ENCODE measurements at regions not wholly inside any gene's neighbourhood (a gene's known extent, or its start where the extent isn't known, plus 50 kb on each side); places are given as distances from the start of the nearest gene placed in this dataset.

DNA sequence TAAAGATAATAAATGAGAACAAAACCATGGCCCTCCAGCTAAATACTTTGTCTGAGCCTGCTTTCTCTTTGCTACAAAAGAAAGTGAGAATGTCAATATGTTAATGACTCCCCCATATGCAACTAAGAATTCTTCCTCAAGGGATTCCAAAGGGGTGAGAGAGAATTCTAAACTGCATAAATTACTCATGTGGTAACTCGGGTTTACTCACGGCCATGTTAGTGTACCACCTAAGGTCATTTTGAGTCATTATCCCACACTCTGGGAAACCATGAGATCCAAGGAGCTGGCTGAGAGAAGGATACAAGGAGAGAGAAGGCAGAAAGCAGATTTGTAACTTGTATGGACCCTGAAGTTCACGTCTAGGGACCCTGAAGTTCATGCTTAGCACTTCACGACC lies 190.3 kb downstream of the DHX15 start:
- intact Hi-C loops (cut with DNase I) = no loop called here
- 77 to 89% methylated on average over 4 of the region's 4 CpGs for WGBS, 2 donors
- no peaks in the 10 kb centered on the region for H3K27me3 ChIP-seq
- no peak overlapping the region for H3K27ac ChIP-seq
- H3K4me1 ChIP-seq = no peaks in the 10 kb centered on the region
- H3K36me3 ChIP-seq = no peaks in the 10 kb centered on the region
- TF ChIP-seq, protein P1, sequence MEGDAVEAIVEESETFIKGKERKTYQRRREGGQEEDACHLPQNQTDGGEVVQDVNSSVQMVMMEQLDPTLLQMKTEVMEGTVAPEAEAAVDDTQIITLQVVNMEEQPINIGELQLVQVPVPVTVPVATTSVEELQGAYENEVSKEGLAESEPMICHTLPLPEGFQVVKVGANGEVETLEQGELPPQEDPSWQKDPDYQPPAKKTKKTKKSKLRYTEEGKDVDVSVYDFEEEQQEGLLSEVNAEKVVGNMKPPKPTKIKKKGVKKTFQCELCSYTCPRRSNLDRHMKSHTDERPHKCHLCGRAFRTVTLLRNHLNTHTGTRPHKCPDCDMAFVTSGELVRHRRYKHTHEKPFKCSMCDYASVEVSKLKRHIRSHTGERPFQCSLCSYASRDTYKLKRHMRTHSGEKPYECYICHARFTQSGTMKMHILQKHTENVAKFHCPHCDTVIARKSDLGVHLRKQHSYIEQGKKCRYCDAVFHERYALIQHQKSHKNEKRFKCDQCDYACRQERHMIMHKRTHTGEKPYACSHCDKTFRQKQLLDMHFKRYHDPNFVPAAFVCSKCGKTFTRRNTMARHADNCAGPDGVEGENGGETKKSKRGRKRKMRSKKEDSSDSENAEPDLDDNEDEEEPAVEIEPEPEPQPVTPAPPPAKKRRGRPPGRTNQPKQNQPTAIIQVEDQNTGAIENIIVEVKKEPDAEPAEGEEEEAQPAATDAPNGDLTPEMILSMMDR (IDR thresholded peaks at IDR 0.05) = no peak
- no peak for TF ChIP-seq POLR2A (IDR thresholded peaks at IDR 0.05)
- no peak for DNase-seq
- no peaks in the 10 kb centered on the region for H3K9me3 ChIP-seq
- no peak overlapping the region for H3K4me3 ChIP-seq (replicated peaks in 1 of 3)

DNA sequence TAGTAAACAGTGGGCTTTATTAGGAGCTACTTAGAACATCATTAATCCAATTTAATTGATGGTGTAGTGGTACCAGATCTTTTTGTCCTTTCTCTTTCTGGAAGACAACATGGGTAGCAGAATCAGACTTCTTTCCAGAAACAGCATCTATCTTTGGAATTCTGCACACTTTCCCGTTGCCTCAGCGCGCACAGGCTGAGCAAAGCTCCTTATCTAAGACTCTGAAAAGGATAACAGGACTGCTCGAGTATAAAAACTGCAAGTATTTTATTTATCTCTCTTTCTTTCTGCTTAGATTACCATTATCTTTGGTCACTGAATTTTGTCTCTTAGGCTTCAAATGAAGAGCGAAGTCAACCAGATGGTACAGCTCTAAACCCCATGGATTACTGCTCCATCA lies 191.7 kb downstream of the DHX15 start:
- H3K9me3 ChIP-seq = no peaks in the 10 kb centered on the region
- no peak for DNase-seq
- no peaks in the 10 kb centered on the region for H3K27me3 ChIP-seq
- no peaks in the 10 kb centered on the region for H3K36me3 ChIP-seq
- no peak overlapping the region for H3K27ac ChIP-seq
- WGBS, 2 donors = 86 to 87% methylated on average over 5 of the region's 5 CpGs
- no peak overlapping the region for H3K4me3 ChIP-seq (replicated peaks in 1 of 3)
- TF ChIP-seq, protein P1 (IDR thresholded peaks at IDR 0.05) = no peak
- TF ChIP-seq POLR2A (IDR thresholded peaks at IDR 0.05) = no peak
- H3K4me1 ChIP-seq = no peaks in the 10 kb centered on the region
- intact Hi-C loops (cut with DNase I) = no loop called here

DNA sequence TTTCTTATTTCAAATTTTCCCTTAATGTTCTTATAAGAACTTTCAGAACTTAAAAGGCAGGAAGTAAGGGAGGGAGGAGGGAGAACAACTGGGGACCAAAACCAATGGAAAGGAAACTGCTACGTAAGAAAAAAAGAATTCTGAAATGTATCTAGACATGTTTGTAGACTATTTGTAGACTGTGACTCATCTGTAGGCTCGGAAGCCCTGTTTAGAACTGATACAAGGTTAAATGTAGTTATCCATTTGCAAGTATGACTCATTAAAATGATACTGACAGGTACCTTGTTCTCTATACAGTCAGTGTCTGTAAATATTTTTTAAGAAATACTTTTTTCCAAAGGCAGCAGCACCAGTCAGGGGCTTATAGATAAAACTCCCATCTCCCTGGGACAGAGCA lies 202.0 kb downstream of the DHX15 start:
- intact Hi-C loops (cut with DNase I) = no loop called here
- WGBS, 2 donors = 64 to 71% methylated on average over 2 of the region's 2 CpGs
- Histone ChIP-seq H3K9me3 (no peaks in the 10 kb centered on the region), H3K27ac (no peak overlapping the region), H3K27me3 (no peaks in the 10 kb centered on the region), H3K4me1 (no peaks in the 10 kb centered on the region), H3K36me3 (no peaks in the 10 kb centered on the region), H3K4me3 (replicated peaks in 1 of 3) (no peak overlapping the region)
- no peak for DNase-seq
- no peak for TF ChIP-seq POLR2A (IDR thresholded peaks at IDR 0.05)
- TF ChIP-seq, protein P1 (IDR thresholded peaks at IDR 0.05) = no peak

GRCh38 chr4:24380957-24381665 lies 203.2 kb downstream of the DHX15 start:
- TF ChIP-seq POLR2A (IDR thresholded peaks at IDR 0.05) = no peak
- TF ChIP-seq, protein P1 (IDR thresholded peaks at IDR 0.05) = no peak
- intact Hi-C loops (cut with DNase I) = no loop called here
- no peak overlapping the region for H3K4me3 ChIP-seq (replicated peaks in 1 of 3)
- WGBS, 2 donors = 81 to 84% methylated on average over 2 of the region's 2 CpGs
- no peak overlapping the region for H3K27ac ChIP-seq
- no peaks in the 10 kb centered on the region for H3K27me3 ChIP-seq
- H3K9me3 ChIP-seq = no peaks in the 10 kb centered on the region
- H3K36me3 ChIP-seq = no peaks in the 10 kb centered on the region
- no peak for DNase-seq
- no peaks in the 10 kb centered on the region for H3K4me1 ChIP-seq

DNA sequence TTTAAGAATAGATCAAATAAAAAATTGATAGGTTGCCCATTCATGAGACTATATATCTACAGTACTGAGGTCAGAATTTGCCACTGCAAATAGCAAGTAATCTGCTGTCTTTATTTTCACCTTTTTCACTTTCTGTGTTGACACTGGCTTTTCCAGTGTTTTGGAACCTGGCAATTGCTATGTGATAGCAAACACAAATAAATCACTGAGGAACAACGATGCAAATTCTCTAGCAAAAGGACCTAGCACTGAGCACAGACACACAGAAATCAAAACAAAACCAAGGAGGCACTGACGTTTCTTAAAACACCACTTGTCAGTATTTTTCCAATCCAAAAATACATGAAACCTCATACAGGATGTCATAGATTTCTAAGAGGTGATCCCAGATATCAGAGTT lies 210.7 kb downstream of the DHX15 start:
- H3K36me3 ChIP-seq = no peaks in the 10 kb centered on the region
- TF ChIP-seq POLR2A (IDR thresholded peaks at IDR 0.05) = no peak
- TF ChIP-seq, protein P1 (IDR thresholded peaks at IDR 0.05) = no peak
- DNase-seq = no peak
- intact Hi-C loops (cut with DNase I) = no loop called here
- peaks cover 10 to 23% of the 10 kb centered on the region in 2 donors for H3K4me1 ChIP-seq
- H3K9me3 ChIP-seq = no peaks in the 10 kb centered on the region
- WGBS, 2 donors = 9 to 13% methylated on average over 2 of the region's 2 CpGs
- no peaks in the 10 kb centered on the region for H3K27me3 ChIP-seq
- H3K4me3 ChIP-seq (replicated peaks in 1 of 3) = no peak overlapping the region
- no peak overlapping the region for H3K27ac ChIP-seq
